Astrocyte of the spinal cord (primary cell): ENCODE measurements at regions not wholly inside any gene's neighbourhood (a gene's known extent, or its start where the extent isn't known, plus 50 kb on each side); places are given as distances from the start of the nearest gene placed in this dataset.

Experiments
- DNase-seq: peaks from one replicate; pipeline ENCODE4 v3.0.0; 2011; ENCODE audit warnings: low read depth, low spot score
- H3K4me3 ChIP-seq: 2 replicates; pipeline ENCODE4 v1.5.1; 2011; ENCODE audit warnings: low read depth, mild to moderate bottlenecking, low read length, moderate library complexity
- in situ Hi-C: cut with HindIII; loops from 2 replicates; pipeline ENCODE4 v1.10.0; 2017; ENCODE audit warnings: low sequenced_read_pairs
- TF ChIP-seq, protein P1 (sequence below): IDR thresholded peaks from 2 replicates; pipeline ENCODE4 v1.5.1; 2012; ENCODE audit warnings: low read depth, mild to moderate bottlenecking, low read length, inconsistent platforms

DNA sequence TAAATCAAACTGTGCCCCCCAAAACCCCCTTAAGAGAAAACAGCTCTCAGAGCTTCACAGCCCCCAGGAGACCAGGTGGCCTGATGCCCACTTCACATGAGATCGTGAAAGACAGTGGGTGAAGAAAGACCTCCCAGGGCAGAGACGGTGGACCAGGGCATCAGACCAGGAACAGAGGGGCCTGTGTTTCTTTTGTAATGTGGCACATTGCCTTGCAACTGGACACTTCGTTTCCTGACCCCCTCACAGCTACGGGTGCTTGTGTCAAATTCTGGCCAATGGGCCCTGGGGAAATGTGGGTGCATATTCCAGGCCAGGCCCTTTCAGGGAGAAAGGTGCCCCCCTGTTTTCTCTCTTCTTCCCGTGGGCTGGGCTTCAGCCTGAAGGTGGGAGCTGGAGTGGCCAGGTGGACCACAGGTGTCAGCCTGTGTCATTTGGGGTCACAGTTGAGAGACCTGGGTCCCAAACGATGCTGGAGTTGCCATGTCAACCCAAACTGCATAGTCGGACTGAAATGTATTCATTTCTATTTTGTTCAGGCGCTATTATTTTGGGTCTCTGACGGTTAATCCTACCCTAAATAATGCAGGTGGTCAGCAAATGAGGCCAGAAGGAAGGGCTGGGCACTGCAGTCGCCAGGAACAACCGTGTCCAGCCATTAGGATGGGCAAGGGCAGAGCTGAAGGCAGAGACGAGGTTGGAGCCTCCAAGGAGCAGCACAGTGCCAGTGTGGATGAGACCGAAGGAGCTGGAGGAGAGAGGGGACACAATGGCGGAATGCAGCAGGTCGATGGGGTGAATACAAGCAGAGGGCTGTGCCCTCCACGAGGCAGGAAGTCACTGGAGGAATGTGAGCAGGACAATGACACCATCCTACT lies 338.2 kb downstream of the EIPR1 start:
- DNase-seq = no peak
- in situ Hi-C loops = no loop called here
- TF ChIP-seq, protein P1, sequence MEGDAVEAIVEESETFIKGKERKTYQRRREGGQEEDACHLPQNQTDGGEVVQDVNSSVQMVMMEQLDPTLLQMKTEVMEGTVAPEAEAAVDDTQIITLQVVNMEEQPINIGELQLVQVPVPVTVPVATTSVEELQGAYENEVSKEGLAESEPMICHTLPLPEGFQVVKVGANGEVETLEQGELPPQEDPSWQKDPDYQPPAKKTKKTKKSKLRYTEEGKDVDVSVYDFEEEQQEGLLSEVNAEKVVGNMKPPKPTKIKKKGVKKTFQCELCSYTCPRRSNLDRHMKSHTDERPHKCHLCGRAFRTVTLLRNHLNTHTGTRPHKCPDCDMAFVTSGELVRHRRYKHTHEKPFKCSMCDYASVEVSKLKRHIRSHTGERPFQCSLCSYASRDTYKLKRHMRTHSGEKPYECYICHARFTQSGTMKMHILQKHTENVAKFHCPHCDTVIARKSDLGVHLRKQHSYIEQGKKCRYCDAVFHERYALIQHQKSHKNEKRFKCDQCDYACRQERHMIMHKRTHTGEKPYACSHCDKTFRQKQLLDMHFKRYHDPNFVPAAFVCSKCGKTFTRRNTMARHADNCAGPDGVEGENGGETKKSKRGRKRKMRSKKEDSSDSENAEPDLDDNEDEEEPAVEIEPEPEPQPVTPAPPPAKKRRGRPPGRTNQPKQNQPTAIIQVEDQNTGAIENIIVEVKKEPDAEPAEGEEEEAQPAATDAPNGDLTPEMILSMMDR = no peak
- H3K4me3 ChIP-seq = no peak overlapping the region

DNA sequence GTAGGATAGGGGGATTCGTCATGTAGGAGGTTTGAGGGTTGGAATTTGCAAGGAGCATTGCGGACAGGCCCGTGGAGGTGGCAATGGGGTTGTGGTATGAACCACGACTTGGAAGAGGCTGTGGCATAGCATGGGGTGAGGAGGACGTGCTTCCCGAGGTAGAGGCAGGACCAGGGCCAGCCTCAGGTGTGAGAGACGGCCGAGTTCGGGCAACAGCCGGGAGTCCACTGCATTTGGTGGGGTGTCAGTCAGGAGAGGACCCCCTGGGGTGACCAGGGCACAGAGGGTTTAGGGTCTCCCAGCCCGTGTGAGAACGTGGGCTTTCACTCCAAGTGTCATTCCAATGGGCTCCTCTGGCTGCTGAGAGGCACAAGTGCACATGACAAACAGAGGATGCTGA lies 339.0 kb downstream of the EIPR1 start:
- TF ChIP-seq, protein P1 = no peak
- in situ Hi-C loops = no loop called here
- DNase-seq = no peak
- no peak overlapping the region for H3K4me3 ChIP-seq

DNA sequence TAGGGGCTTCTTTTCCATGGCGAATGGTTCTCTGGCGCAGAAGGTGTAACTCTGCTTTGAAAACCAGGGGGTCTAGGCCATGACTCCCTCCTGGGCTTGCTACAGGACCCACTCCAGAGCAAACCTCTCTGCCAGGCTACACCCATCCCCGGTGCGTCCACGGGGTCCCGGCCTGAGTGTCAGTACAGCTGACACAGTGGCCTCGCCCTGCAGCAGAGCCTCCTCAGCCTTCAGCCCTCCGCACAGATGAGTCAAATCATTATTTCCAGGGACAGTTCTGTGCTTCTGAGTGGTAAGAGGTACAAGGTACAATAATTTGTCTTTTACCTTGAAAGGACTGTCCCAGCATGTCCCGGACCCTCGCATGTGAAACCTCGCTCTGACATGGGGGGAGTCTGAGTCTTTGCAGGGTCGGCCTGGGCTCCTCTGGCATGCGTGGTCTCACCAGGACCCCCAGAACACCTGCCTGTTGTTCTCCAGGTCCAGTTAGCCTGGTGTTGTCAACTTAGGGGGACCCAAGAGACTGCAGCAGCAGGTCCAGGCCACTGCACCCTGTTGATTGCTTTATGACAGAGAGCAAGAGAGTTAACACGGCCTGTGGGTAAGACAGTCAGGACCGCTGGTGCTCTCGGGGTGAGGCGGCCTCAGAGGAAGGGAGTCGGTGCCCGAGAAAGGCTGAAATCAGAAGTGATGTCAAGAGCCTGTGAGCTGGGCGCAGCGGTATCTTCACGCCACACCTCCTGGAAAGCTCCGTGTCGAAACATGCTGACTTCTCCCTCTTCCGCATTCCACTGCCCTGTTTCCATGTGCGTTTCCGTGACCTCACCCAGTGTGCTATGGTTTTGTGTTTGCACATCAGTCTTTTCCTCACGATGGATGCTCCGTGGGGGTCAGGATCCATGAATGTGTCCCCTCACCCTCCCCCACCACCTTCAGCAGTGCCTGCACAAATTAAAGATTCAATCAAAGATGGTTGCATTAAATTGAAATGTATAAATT lies 340.1 kb downstream of the EIPR1 start:
- in situ Hi-C loops = no loop called here
- no peak for DNase-seq
- TF ChIP-seq, protein P1 = no peak
- no peak overlapping the region for H3K4me3 ChIP-seq

DNA sequence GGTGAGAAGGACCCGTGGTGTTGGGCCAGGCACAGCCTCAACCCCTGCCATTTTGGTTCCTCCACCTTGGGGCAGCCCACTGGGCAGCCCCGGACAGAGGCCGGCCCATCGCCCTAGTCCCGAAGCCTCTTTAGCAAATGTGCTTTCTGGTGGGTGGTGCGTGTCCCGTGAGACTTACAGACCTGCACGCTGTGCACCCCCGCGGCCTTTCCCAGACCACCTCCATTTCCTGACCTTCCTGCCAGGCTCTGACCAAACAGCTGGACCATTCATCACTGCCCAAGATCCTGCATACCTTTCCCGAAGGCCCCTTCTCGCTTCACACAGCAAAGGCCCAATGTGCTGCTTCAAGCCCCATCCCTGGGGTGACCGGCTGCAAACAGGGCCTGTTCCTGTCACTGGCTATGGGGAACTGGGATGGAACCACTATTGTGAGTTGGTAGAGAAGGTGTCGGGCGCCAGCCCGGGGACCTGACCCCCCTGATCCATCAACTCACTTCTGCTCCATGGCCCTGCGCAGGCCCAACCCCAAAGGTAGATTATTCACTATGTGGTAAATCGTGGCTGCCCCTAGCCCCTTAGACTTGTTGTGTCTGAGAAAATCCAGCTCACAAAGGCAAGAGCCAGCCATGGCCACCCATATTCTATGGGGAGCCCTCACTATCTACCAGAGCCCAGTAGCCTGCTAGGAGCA lies 341.0 kb downstream of the EIPR1 start:
- DNase-seq = no peak
- in situ Hi-C loops = no loop called here
- TF ChIP-seq, protein P1 = no peak
- no peak overlapping the region for H3K4me3 ChIP-seq

DNA sequence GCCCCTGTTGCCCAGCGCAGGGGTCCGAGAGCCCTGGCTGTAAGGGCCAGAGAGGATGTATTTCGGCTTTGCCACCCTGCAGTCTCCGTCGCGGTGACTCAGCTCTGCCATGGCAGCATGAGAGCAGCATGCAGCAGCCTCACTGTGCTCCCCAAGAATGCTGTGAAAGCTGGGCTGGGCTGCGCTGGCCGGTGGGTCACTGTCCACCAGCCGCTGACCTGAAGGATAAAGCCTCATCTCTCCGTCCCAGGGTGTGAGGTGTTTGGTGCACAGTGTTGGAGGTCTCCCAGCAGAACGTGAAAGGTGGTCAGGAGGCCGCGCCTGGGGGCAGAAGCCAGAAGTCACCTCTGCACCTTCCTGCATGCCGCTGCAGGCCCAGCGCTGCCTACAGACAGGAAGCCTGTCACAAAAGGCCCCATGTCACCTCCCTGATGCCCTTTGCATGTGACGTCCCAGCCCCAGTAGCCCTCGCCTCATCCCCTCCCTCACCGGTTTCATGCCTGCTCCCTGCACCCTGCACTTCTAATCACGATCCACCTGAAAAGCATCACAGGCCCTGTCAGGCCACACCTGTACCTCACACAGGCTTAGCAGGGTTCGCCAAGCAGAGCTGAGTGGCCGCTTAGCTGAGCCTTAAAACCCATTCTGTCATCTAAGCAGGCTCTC lies 342.1 kb downstream of the EIPR1 start:
- no peak for DNase-seq
- no peak overlapping the region for H3K4me3 ChIP-seq
- TF ChIP-seq, protein P1 = no peak
- in situ Hi-C loops = no loop called here

DNA sequence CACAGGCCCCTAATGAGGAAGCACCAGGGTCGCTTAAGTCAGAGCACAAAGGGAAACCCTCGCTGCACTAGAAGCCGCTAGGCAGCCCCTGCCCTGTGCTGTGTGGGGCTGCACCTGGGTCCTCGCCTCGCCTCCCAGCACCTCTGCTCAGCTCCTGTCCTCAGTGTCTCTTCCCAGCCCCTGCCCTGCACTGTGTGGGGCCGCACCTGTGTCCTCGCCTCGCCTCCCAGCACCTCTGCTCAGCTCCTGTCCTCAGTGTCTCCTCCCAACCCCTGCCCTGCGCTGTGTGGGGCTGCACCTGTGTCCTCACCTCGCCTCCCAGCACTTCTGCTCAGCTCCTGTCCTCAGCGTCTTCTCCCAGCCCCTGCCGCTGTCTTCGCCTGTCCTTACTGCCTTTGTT lies 342.8 kb downstream of the EIPR1 start:
- in situ Hi-C loops = no loop called here
- TF ChIP-seq, protein P1 = no peak
- no peak overlapping the region for H3K4me3 ChIP-seq
- no peak for DNase-seq
